Memory B cell (primary cell): ENCODE measurements at regions not wholly inside any gene's neighbourhood (a gene's known extent, or its start where the extent isn't known, plus 50 kb on each side); places are given as distances from the start of the nearest gene placed in this dataset.

Source experiments
- ATAC-seq: fragments of 150-1000 bp; cut with Tn5 transposase; 2 replicates; pipeline ENCODE4 v1.10.0; 2021; ENCODE audit warnings: low read depth, mild to moderate bottlenecking, moderate library complexity
- DNase-seq, 2 donors: peaks; one replicate each; pipeline ENCODE4 v3.0.0; 2022; ENCODE audit warnings: low spot score in 2 of 2
- H3K27ac Mint-ChIP-seq: one replicate; pipeline ENCODE4 v1.8.0; 2022; ENCODE audit warnings: mild to moderate bottlenecking, moderate library complexity, mixed read lengths
- H3K27me3 Mint-ChIP-seq: one replicate; pipeline ENCODE4 v1.8.0; 2022; ENCODE audit warnings: mixed read lengths
- H3K36me3 Mint-ChIP-seq: one replicate; pipeline ENCODE4 v1.8.0; 2022; ENCODE audit warnings: mild to moderate bottlenecking, mixed read lengths
- H3K4me1 Mint-ChIP-seq: one replicate; pipeline ENCODE4 v1.8.0; 2022; ENCODE audit warnings: mixed read lengths
- H3K4me3 Mint-ChIP-seq: one replicate; pipeline ENCODE4 v1.8.0; 2022; ENCODE audit warnings: mild to moderate bottlenecking, moderate library complexity, mixed read lengths
- H3K9me3 Mint-ChIP-seq: one replicate; pipeline ENCODE4 v1.8.0; 2022; ENCODE audit warnings: mixed read lengths

GRCh38 chr12:27382924-27383323, 50.3 kb downstream of the BMAL2 start:
- H3K4me1 Mint-ChIP-seq: peaks cover 2% of the 10 kb centered on the region
- H3K9me3 Mint-ChIP-seq: no peaks in the 10 kb centered on the region
- no peak overlapping the region for H3K27ac Mint-ChIP-seq
- no peaks in the 10 kb centered on the region for H3K36me3 Mint-ChIP-seq
- H3K4me3 Mint-ChIP-seq: no peak overlapping the region
- no peak for ATAC-seq
- DNase-seq: no peak
- no peaks in the 10 kb centered on the region for H3K27me3 Mint-ChIP-seq

DNA sequence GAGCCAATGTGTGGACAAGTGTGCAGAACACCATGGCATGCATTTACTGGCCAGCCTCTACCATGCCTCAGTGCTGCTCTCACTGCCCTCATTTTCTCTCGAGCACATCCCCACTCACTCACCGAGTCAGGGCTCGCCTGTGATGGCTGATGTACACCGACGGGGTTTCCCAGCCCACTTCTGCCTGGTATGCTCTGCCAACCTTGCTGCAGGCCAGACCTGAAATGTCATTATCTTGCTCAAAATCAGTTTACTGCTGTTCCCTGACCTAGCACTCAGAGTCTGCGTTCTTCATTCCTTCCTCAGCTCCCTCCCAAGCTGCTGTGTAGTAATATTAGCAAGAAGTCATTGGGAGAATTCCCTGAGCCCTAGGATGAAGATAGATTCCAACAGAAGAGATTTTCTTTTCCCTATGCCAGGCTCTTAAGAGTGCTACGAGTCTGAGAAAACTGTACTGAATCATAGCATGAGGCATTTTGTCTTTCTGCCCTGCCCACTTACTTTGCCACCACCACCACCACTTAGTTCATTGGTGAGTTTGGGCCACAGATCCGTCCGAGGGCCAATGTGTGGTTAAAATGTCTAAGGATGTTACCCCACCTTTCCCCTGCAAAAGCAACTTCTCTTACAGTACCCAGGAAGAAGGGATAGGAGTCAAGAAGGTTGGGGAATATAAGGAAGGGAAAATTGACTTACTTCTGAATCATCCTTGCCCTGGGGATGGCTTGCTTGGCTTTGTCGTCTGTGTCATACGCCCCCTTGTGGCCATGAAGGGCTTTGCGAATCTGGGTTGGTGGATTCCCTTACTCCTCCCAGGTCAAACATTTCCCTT, 51.0 kb downstream of the BMAL2 start:
- Mint-ChIP-seq H3K36me3 (no peaks in the 10 kb centered on the region), H3K27ac (no peak overlapping the region), H3K4me1 (peaks cover 2% of the 10 kb centered on the region), H3K4me3 (no peak overlapping the region), H3K9me3 (no peaks in the 10 kb centered on the region), H3K27me3 (no peaks in the 10 kb centered on the region)
- DNase-seq (peak; percentile 36 to 52), ATAC-seq (peak; percentile 46)

DNA sequence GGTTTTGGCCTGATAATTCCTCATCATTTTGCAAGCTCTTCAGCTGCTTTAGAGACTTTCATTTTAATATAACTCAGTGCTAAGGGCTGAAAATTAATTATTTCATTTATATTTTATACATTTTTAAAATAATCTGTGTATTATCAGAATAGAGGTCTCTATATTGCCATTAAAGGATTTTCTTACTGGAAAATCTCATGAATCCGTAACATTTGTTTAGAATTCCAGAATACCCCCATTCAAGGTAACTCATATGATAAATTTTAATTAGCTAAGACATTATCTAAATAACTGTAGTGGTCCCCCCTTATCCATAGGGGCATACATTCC, 51.6 kb downstream of the BMAL2 start:
- no peak for ATAC-seq
- DNase-seq: no peak
- H3K4me3 Mint-ChIP-seq: no peak overlapping the region
- no peaks in the 10 kb centered on the region for H3K36me3 Mint-ChIP-seq
- no peak overlapping the region for H3K27ac Mint-ChIP-seq
- no peaks in the 10 kb centered on the region for H3K9me3 Mint-ChIP-seq
- H3K27me3 Mint-ChIP-seq: no peaks in the 10 kb centered on the region
- H3K4me1 Mint-ChIP-seq: peaks cover 2% of the 10 kb centered on the region

GRCh38 chr12:27385766-27386564, 53.3 kb downstream of the BMAL2 start:
- no peak overlapping the region for H3K27ac Mint-ChIP-seq
- H3K4me1 Mint-ChIP-seq: peaks cover 2% of the 10 kb centered on the region

DNA sequence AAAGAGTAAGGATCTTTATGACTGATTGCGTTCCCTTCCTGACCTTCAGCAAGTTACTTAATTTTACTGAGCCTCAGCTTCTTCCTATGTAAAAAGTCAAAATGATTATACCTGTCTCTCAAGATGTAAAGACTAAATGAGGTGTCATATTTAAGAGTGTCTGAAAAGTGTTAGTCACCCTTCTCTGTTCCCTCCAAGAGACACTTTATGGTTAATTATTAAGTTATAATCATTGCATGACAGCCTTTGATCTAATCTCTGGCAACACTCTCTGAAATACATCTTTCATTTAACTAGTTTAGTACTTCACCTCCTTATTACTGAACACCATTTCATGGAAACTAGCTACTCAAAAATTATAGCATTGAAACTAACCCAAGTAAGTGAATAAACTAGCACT, 54.8 kb downstream of the BMAL2 start:
- H3K4me1 Mint-ChIP-seq: peaks cover 2% of the 10 kb centered on the region
- DNase-seq: no peak
- no peak overlapping the region for H3K27ac Mint-ChIP-seq
- no peaks in the 10 kb centered on the region for H3K36me3 Mint-ChIP-seq
- H3K27me3 Mint-ChIP-seq: no peaks in the 10 kb centered on the region
- no peak for ATAC-seq
- H3K4me3 Mint-ChIP-seq: no peak overlapping the region
- no peaks in the 10 kb centered on the region for H3K9me3 Mint-ChIP-seq

More at GRCh38 chr12:27385766-27386564, 53.3 kb downstream of the BMAL2 start:
- no peaks in the 10 kb centered on the region for H3K27me3 Mint-ChIP-seq
- DNase-seq (no peak), ATAC-seq (no peak)
- no peaks in the 10 kb centered on the region for H3K9me3 Mint-ChIP-seq
- no peaks in the 10 kb centered on the region for H3K36me3 Mint-ChIP-seq
- H3K4me3 Mint-ChIP-seq: no peak overlapping the region

DNA sequence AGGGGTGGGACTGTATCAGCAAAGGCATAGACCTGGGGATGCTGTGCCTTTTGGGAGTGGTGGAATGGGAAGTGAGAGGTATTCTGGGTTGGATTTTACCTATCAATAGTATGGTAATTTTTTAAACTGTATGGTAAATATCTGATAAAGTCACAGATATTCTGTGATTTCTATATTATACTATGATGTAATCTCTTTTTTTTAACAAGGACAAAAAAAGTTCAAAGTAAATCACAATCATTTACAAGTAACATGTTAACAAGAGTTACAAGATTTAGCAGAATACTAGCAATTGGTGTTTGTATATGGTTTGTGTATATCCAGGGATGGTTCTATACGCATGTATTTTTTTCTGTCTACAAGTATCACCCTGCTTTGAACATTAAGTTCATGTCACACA, 56.0 kb downstream of the BMAL2 start:
- Mint-ChIP-seq H3K9me3 (no peaks in the 10 kb centered on the region), H3K27me3 (no peaks in the 10 kb centered on the region), H3K36me3 (no peaks in the 10 kb centered on the region), H3K27ac (no peak overlapping the region), H3K4me1 (no peaks in the 10 kb centered on the region), H3K4me3 (no peak overlapping the region)
- no peak for ATAC-seq
- no peak for DNase-seq

- Mint-ChIP-seq H3K27me3 (peaks cover 1% of the 10 kb centered on the region), H3K9me3 (no peaks in the 10 kb centered on the region), H3K4me1 (no peaks in the 10 kb centered on the region), H3K4me3 (no peak overlapping the region), H3K36me3 (no peaks in the 10 kb centered on the region), H3K27ac (no peak overlapping the region)
- DNase-seq: no peak
- ATAC-seq: no peak
These were observed 51.9 kb upstream of the SMCO2 start for GRCh38 chr12:27394676-27395075.

DNA sequence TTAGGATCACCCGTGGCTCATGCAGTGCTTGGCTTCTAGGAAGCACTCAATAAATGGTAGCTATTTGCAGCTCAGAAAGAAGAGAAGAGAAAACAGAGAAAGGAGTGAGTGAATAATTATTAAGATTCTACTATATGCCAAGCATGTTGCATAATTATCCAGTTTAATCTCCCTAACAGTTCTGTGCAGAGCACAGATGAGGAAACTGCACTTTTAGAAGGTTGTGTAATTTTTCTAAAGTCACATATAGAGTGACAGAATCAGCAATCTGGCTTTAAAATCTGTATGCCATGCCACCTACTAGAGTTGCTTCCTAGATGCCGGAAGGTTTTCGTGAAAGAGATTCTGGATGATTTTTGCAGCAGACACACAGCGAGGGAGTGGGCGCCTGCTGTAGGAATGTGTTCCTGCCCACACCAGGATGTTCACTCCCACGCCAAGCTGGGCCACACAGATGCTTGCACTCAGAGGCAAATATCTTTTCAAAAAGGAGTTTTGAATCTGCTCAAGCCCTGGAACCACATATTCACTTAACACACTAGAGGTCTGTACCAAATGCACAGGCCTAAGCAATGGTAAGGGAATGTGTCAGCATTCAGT, 50.2 kb upstream of the SMCO2 start:
- Mint-ChIP-seq H3K27me3 (peaks cover 1% of the 10 kb centered on the region), H3K9me3 (no peaks in the 10 kb centered on the region), H3K4me3 (no peak overlapping the region), H3K4me1 (no peaks in the 10 kb centered on the region), H3K36me3 (no peaks in the 10 kb centered on the region), H3K27ac (no peak overlapping the region)
- DNase-seq: no peak
- no peak for ATAC-seq
